Gastrocnemius medialis (tissue), 4 donors: ENCODE measurements at regions not wholly inside any gene's neighbourhood (a gene's known extent, or its start where the extent isn't known, plus 50 kb on each side); places are given as distances from the start of the nearest gene placed in this dataset.

Source experiments
- POLR2A ChIP-seq, 2 donors: fragments of 450-650 bp; IDR thresholded peaks; one replicate each; pipeline ENCODE4 v1.6.1; 2017; ENCODE audit warnings: antibody characterized with exemption in 2 of 2, mild to moderate bottlenecking in 2 of 2, moderate library complexity in 2 of 2
- TF ChIP-seq, protein P1 (sequence below), 5 experiments: fragments of 450-650 bp in 3 of 5; fragments of 200-600 bp in 2 of 5; sonication (generic) in 2 of 5; IDR thresholded peaks in 4 of 5; conservative IDR thresholded peaks in 1 of 5; 1 replicate in 4 of 5; 2 replicates in 1 of 5; pipeline ENCODE4 v1.5.1; 2016 to 2019; ENCODE audit warnings: antibody characterized with exemption in 5 of 5, mild to moderate bottlenecking in 3 of 5, moderate library complexity in 3 of 5

DNA sequence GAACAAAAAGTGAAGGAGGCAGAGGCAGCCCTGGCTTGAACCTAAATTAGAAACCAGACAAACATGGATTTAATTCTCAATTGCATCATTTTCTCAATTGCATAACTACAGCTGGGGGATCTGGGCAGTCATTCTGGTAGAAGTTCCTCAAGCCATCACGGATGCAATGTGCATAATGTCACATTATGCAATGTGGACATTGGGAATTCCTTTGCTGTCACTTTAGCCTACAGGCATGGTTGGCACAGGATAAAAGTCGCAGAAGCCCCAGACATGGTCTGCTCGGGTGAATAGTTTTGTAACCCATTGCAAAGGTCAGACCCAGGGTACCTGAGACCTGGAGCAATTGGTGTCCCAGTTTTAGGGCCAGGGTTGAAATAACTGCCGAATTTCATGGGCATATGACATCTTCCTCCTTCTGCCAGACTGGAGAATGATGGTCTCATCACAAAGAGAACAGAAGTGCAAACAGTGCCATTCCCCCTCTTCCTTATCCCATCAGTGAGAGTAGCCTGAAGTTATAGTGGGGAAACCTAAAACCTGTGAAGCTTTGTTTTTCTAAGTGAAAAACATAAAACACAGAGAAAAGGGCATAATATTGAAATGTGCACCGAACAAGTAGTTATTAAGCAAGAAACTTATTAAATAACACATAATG is 290.8 kb downstream of the MSX2 start:
- TF ChIP-seq, protein P1, sequence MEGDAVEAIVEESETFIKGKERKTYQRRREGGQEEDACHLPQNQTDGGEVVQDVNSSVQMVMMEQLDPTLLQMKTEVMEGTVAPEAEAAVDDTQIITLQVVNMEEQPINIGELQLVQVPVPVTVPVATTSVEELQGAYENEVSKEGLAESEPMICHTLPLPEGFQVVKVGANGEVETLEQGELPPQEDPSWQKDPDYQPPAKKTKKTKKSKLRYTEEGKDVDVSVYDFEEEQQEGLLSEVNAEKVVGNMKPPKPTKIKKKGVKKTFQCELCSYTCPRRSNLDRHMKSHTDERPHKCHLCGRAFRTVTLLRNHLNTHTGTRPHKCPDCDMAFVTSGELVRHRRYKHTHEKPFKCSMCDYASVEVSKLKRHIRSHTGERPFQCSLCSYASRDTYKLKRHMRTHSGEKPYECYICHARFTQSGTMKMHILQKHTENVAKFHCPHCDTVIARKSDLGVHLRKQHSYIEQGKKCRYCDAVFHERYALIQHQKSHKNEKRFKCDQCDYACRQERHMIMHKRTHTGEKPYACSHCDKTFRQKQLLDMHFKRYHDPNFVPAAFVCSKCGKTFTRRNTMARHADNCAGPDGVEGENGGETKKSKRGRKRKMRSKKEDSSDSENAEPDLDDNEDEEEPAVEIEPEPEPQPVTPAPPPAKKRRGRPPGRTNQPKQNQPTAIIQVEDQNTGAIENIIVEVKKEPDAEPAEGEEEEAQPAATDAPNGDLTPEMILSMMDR (IDR thresholded peaks at IDR 0.05 in 4 of 5, conservative IDR thresholded peaks at IDR 0.05 in 1 of 5): no peak
- TF ChIP-seq POLR2A (IDR thresholded peaks at IDR 0.05): no peak
